GM19238 (cell line): ENCODE measurements at regions not wholly inside any gene's neighbourhood (a gene's known extent, or its start where the extent isn't known, plus 50 kb on each side); places are given as distances from the start of the nearest gene placed in this dataset.

ENCODE experiments used
- DNase-seq: peaks from one replicate; pipeline ENCODE4 v3.0.0; 2011; ENCODE audit warnings: low spot score; ENCODE audit not compliant: insufficient read length

DNA sequence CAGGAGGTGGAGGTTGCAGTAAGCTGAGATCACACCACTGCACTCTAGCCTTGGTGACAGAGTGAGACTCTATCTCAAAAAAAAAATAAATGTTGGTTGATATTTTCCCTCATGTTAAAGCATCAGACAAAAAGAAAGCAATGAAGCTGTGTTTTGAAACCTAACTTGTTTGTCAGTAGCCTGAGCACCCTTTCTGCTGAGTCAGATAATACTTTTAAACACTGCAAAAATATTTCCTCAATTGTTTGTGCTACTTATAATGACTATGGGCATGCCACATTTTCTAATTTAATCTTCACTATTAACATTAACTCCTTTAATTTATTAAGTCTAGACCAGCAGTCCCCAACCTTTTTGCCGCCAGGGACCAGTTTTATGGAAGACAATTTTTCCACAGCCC, 236.3 kb upstream of the AGAP1 start:
- no peak for DNase-seq

GRCh38 chr2:235262750-235263149, 231.1 kb upstream of the AGAP1 start:
- DNase-seq = no peak

GRCh38 chr2:235263205-235264120, 230.4 kb upstream of the AGAP1 start:
- no peak for DNase-seq

DNA sequence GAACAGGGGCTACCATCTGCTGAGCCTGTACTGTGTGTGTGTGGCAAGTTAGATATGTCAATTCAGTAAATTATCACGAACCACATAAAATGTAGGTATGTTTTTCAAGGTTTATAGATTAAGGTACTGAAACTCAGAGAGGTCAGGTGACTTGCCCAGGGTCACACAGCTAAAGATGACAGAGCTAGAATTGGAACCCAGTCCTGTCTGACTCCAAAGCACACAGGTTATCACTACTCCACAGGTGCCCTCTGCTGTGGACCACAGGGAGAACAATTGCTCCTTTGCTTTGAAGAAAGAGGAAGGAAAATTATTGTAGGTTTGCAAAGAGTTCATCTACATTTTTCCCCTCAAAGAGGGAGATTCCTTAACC, 229.7 kb upstream of the AGAP1 start:
- DNase-seq = no peak

- no peak for DNase-seq
These were observed 229.3 kb upstream of the AGAP1 start for GRCh38 chr2:235264512-235264911.

- DNase-seq = no peak
These were observed 228.4 kb upstream of the AGAP1 start for GRCh38 chr2:235265348-235265965.

DNA sequence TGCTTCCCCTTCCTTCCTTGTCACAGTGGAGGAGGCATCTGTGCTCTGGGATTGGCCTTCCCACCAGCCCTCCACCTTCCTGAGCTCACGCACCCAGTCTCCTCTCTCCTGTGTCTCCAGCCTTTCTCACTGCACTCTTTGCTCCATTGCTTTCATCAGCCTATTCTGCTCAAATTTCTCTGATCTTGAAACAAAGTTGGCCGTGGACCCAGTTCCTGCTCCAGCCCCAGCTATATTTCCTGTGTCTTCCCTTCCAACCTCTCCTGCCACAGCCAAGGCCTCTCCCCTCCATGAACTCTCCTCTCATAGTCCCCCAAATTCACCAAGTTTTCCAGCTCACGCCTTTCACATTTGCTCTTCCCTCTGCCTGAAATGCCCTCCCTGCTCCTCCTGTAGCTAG, 226.6 kb upstream of the AGAP1 start:
- DNase-seq = no peak

- DNase-seq = no peak
These were observed 225.3 kb upstream of the AGAP1 start for GRCh38 chr2:235268535-235268934.

DNA sequence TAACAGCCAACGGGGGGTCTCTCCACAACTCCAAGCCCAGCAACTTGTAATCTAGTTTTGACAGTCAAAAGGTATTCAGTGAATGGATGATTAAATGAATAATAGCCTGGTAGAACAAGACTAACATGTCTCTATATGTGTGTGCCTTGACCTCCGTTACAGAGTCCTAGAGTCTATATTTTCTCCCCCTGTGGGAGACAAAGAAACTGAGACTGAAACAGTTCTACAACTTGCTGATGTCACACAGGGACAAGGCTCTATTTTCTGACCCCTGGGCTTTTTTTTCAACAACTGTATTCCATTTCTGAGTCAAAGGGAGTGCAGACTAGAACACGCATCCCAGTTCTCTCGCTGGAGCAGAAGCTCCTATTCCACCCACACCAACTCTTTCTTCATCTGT, 223.6 kb upstream of the AGAP1 start:
- no peak for DNase-seq

DNA sequence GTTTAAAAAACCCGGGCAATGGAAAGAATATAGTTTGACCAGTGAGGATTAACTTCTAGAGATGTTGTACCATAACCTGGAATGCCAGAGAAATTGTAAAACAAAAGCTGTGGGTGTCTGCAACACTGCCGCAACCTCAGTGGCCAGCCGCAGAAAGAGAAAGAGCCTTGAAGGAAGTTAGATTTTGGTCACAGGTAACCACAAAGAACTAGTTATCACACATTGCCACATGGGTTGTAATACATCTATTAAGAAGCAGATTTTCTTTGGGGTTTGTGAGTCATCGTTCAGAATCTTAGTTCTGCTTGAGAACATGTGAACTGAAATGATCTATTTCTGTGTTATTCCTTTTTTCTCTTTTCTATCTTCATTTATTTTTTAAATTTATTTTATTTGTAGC, 222.9 kb upstream of the AGAP1 start:
- peak; percentile 10 for DNase-seq

DNA sequence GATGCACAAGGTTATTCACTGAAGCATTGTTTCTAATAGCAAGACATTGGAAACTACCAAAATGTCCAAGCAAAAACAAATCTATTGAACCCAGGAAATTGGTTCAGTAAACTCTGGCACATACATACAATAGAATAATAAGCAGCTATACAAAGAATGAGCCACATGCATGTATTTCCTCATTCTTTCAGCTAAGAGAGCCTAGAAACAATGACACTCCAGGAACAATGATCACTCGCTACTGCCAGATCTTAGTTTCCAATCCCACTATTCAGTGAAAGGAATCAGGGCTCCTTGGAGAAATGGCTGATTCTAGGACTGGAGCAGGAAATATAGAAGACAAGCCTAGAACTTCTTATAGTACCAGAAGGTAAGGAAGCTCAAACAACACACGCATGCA, 221.9 kb upstream of the AGAP1 start:
- no peak for DNase-seq

GRCh38 chr2:235274023-235274422, 219.8 kb upstream of the AGAP1 start:
- DNase-seq = no peak

DNA sequence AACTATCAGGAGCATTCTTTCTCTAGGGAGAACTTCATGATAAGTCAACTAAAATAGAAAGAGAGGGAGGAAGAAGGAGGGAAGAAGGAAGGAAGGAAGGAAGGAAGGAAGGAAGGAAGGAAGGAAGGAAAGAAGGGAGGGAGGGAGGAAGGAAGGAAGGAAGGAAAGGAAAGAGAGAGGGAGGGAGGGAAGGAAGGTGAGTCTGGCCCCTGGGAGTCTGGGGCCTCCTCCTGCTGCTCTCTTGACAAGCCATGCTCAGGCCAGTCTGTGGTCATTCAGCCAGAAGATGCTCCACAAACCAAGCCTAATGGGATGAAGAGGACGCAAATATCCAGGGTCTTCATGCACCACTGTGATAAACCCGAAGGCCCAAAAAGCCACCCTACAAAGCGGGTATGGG, 216.4 kb upstream of the AGAP1 start:
- DNase-seq = no peak

DNA sequence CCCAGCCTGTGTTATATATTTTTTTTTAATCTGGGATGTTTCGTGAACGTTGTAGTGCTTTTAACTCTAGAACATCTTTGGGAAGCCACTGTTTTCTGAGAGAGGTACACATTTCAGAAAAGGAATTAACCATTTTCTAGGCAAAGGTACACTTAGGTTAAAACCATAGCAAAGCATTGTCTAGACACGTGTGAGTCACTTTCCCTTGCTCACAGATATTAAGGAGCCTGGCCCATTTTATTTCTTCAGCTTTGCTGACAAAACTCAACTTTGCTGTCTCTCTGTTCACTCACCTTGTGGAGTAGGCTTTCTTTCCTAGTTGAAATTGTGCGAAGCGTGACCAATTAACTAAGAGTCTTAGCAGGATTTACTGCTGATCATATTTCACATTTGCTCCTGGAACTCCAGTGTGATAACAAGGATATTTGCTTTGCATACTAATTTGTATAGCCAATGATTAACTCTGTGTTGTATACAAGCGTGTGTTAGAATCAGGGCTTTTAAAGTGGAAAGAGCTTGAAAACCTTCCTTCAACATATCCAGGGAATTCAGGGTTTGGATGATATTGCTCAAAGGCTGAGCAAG, 215.0 kb upstream of the AGAP1 start:
- no peak for DNase-seq

DNA sequence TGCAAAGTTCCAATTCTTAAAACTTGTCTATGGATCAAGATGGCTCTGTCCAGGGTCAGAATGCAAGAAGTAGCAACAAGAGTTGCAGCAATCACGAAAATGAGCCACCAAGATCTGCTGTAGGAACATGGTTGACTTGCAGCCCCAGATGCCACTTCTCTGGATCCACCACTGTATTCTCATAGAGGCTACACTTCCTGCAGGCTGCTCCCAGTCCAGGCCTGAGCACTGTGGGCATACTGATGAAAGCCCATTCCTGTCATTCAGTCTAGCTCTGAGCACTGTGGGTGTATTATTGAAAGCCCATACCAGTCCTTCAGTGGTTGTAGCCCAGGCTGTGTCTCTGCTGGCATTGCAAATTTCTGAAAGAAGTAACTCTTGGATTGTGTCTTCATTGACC, 213.9 kb upstream of the AGAP1 start:
- DNase-seq = no peak

DNA sequence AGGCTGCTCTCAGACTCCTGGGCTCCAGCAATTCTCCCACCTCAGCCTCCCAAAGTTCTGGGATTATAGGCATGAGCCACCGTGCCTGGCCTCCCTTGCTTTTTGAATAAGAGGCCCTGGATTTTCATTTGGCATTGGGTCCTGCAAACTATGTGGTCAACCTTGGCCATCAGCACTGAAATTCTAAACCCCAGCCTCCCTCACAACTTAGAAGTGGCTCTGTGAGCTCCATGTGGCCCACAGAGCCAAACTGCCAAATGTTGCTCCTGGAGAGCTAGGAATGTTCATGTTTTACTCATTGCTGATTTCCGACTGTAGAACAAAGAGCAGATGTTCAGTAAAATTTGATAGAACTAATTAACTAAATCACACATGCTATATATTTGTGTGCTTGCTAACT, 210.6 kb upstream of the AGAP1 start:
- DNase-seq = no peak

GRCh38 chr2:235286622-235287374, 207.0 kb upstream of the AGAP1 start:
- DNase-seq = no peak

GRCh38 chr2:235287375-235287733, 206.5 kb upstream of the AGAP1 start:
- no peak for DNase-seq

DNA sequence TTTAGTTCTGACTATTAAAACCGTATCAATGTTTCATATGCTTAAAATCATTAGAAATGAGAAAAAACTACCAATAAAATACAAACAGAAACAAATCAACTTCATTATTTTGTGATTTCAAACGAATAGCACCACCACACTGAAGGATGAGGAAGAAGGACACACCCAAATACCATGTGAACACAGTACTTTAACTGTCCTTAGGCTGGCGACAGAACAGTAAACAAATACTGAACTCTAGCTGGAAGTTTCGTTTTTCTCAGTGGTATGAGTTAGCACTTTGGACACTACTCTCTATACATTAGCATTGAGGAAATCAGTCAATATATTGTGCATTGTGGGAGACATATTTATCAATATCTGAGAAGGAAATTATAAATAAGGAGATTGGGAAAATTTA, 202.4 kb upstream of the AGAP1 start:
- no peak for DNase-seq

GRCh38 chr2:235293061-235293460, 200.8 kb upstream of the AGAP1 start:
- DNase-seq = no peak

DNA sequence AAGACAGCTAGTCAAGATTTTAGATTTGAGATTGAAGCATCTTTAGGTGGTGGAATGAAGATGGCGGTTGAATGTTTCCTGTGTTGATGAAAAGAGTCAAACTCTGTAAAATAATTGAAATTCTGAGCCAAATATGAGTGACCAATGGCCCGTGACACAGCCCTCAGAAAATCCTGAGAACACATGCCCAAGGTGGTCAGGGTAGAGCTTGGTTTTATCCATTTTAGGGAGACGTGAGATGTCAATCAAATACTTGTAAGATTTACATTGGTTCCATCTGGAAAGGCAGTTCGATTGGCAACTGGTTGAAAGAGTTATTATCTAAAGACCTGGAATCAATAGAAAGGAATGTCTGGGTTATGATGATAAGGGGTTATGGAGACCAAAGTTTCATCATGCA, 198.0 kb upstream of the AGAP1 start:
- DNase-seq = no peak
